Renal cortex interstitium (tissue), 11 donors: ENCODE measurements at regions not wholly inside any gene's neighbourhood (a gene's known extent, or its start where the extent isn't known, plus 50 kb on each side); places are given as distances from the start of the nearest gene placed in this dataset.

ENCODE experiments used
- DNase-seq, 11 donors: peaks; one replicate each; pipeline ENCODE4 v3.0.0-alpha.2; 2013; ENCODE audit warnings: low read depth in 9 of 11, low spot score in 4 of 11; ENCODE audit errors: extremely low read depth in 1 of 11

- DNase-seq, result no peak
Measured at GRCh38 chr3:3587647-3587972, 211.6 kb upstream of the LRRN1 start.

GRCh38 chr3:3586843-3587646 lies 212.2 kb upstream of the LRRN1 start:
- DNase-seq, result peak; percentile 22 to 61 (median 41)

- no peak for DNase-seq
Measured at GRCh38 chr3:3586336-3586735, 212.9 kb upstream of the LRRN1 start.

GRCh38 chr3:3579658-3580057 lies 219.6 kb upstream of the LRRN1 start:
- no peak for DNase-seq

- DNase-seq, result no peak
Measured at GRCh38 chr3:3578718-3579117, 220.5 kb upstream of the LRRN1 start.

GRCh38 chr3:3577823-3578222 lies 221.4 kb upstream of the LRRN1 start:
- DNase-seq, result no peak

GRCh38 chr3:3573341-3573740 lies 225.9 kb upstream of the LRRN1 start:
- DNase-seq, result no peak

GRCh38 chr3:3560591-3561311 lies 238.5 kb upstream of the LRRN1 start:
- DNase-seq, result peak in 4 of 11 donors; percentile 4 to 21 (median 10)

- no peak for DNase-seq
Measured at GRCh38 chr3:3559786-3560185, 239.4 kb upstream of the LRRN1 start.

- DNase-seq, result no peak
Measured at GRCh38 chr3:3556078-3556477, 243.2 kb upstream of the LRRN1 start.

- no peak for DNase-seq
Measured at GRCh38 chr3:3553236-3553635, 246.0 kb upstream of the LRRN1 start.

- no peak for DNase-seq
Measured at GRCh38 chr3:3552761-3553160, 246.5 kb upstream of the LRRN1 start.

GRCh38 chr3:3551981-3552380 lies 247.2 kb upstream of the LRRN1 start:
- no peak for DNase-seq

- DNase-seq, result no peak
Measured at GRCh38 chr3:3545360-3545759, 253.9 kb upstream of the LRRN1 start.

GRCh38 chr3:3538451-3538850 lies 260.8 kb upstream of the LRRN1 start:
- no peak for DNase-seq

GRCh38 chr3:3532508-3532907 lies 266.7 kb upstream of the LRRN1 start:
- no peak for DNase-seq

- DNase-seq, result no peak
Measured at GRCh38 chr3:3531476-3531875, 267.8 kb upstream of the LRRN1 start.

- DNase-seq, result no peak
Measured at GRCh38 chr3:3519266-3519665, 280.0 kb upstream of the LRRN1 start.

- no peak for DNase-seq
Measured at GRCh38 chr3:3516996-3517395, 282.2 kb upstream of the LRRN1 start.

- DNase-seq, result no peak
Measured at GRCh38 chr3:3516384-3516783, 282.8 kb upstream of the LRRN1 start.

GRCh38 chr3:3509665-3510064 lies 289.6 kb upstream of the LRRN1 start:
- no peak for DNase-seq
